ENCODE measurements at regions not wholly inside any gene's neighbourhood (a gene's known extent, or its start where the extent isn't known, plus 50 kb on each side); places are given as distances from the start of the nearest gene placed in this dataset.

DNA sequence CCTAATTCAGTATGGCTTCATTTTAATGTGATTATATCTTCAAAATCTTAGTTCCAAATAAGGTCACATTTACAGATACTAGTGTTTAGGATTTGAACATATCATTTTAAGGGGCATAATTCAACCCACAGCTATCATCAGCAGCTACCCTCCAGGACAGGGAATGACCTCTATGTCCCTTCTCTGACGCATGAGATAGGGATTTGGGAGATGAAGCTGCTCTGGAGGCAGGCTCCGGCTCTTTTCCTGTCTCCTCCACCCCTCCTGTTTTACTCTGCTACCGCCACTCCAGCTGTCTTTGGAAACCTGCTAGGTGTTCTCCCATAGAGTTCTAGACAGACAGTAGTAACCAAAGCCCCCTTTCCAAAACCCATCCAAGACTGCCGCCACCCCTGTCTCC lies 119.2 kb downstream of the CARTPT start:
- TF ChIP-seq, protein P1, sequence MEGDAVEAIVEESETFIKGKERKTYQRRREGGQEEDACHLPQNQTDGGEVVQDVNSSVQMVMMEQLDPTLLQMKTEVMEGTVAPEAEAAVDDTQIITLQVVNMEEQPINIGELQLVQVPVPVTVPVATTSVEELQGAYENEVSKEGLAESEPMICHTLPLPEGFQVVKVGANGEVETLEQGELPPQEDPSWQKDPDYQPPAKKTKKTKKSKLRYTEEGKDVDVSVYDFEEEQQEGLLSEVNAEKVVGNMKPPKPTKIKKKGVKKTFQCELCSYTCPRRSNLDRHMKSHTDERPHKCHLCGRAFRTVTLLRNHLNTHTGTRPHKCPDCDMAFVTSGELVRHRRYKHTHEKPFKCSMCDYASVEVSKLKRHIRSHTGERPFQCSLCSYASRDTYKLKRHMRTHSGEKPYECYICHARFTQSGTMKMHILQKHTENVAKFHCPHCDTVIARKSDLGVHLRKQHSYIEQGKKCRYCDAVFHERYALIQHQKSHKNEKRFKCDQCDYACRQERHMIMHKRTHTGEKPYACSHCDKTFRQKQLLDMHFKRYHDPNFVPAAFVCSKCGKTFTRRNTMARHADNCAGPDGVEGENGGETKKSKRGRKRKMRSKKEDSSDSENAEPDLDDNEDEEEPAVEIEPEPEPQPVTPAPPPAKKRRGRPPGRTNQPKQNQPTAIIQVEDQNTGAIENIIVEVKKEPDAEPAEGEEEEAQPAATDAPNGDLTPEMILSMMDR (IDR thresholded peaks at IDR 0.05; ENCODE audit: low read length), result no peak
- TF ChIP-seq EZH2 (IDR thresholded peaks at IDR 0.05; ENCODE audit: borderline replicate concordance, low read length), result no peak

Measured in OCI-LY1 (cell line).